Hematopoietic multipotent progenitor cell treated with erythropoietin and hydrocortisone succinate and interleukin-3 and kit ligand, for 15 days (in vitro differentiated cells): ENCODE measurements at regions not wholly inside any gene's neighbourhood (a gene's known extent, or its start where the extent isn't known, plus 50 kb on each side); places are given as distances from the start of the nearest gene placed in this dataset.

Source experiments
- DNase-seq: peaks from one replicate; pipeline ENCODE4 v3.0.0-alpha.2; 2015; ENCODE audit warnings: low spot score

DNA sequence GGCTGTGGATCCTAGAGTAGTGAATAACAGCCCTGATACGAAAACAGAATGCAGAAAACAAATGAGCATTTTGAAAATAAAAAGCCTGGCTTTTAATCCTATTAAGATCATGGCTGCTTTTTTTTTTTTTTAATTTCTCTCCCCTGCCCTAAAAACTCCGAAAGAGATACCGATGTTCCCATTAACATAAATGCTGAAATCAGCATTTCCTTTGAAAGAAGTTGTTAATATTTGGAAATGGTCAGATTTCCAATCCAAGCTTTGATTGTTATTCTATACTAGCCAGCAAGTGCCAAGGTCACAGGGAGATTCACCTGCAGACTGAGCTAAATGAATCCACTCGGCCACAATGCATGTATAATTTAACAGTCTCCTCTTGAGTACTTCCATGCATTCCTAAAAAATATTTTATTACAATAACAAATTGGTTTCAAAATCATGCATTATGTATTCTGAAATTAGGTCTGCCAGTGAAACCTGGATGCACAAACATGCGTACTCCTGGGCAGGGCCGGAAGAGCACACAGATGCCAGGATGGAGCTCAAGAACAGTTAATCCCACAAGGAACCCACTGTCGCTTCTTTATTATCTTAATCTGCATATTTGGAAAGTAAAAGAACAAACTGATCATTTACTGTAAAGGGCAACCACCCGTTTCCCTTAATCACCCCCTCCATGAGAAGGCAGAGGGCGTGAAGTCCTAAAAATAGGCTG is 521.5 kb upstream of the ZFHX3 start:
- DNase-seq: no peak

DNA sequence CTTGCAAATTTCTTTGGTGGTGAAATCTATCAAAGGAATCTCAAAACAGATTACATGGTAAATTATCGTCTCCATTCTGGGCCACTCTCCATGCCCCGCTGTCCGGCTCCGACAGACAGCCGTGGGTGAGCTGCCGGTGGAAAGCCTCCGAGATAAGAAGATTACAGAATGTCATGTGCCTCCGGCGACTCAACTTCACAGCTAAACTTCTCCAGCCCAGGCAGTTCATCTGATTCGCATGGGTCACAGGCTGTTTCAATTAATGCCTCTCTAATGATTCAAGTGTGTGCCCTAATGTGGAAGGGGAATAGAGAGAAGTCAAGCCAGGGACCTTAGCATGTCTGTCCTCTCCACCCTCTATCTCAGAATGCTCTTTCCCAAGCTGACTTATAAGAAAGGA is 520.8 kb upstream of the ZFHX3 start:
- DNase-seq: no peak

DNA sequence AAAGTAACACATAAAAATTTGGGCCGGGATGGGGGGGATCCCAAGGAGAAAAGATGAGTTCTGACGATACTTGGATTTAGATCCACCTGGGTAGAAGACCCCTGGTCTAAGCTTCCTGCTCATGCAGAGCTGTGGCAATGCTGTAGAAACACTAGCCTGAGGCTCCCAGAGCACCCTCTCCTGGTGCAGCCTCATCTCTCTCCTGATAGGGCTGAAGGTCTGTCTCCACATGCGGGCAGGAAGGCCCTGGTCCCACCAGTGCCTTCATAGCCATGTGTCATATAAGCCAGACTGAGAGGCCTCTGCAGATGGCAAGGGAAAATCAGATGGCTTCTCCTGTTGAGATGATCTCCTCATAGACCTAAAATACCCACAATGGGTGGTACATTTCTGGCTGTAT is 518.0 kb upstream of the ZFHX3 start:
- no peak for DNase-seq

DNA sequence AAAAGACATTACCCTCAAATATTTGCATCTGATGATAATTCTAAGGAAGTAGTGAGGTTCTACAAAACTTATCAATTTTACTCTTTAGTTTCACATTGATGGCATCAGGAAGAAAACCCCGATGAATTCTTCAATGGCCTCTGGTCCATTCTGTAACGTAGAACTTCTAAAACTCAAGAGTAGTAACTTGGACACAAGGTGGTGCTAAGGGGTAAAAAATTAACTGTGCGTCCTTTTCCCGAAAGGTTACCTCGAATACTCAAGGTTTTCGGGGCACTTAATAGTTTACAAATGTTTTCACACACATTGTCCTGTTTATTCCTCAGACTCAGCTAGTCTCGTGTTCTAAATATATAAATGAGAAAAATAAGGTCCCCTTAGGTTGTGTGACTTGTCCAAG is 517.3 kb upstream of the ZFHX3 start:
- DNase-seq: no peak

DNA sequence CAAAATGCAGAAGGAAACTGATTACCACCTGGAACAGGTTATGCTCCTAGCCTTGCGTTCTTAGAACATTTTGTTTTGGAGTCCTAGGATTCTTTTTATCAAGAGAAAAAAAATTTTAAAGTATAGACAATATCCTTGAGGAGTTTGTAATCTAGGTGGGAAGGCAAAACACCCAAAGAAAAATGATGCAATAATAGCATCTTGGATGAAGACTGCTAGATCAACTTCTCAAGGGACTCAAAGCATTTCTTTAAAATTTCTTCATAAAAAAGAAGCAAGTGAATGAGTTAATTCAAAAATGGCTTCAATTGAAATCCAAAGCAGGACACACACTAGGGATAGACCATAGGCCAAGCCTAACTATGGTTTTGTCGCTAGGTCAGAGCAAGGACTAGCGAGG is 515.8 kb upstream of the ZFHX3 start:
- no peak for DNase-seq

DNA sequence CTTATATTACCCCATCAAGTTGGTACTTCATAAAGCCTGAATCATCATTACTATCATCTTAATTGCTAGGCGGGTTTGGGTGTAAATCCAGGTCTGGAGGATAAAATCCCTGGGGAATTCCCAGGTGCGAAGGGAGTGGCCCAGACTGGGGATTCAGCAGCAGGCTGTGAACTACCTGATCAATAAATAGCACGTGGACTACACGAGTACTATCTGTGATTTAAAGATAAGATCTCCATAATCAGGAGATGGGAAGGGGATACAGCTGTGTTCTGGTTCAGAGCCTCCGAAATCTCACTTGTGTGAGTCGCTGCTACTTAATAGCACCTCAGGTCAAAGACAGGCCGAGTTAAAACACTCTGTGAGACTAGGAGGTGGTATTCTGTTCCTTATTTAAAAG is 512.6 kb upstream of the ZFHX3 start:
- DNase-seq: no peak

DNA sequence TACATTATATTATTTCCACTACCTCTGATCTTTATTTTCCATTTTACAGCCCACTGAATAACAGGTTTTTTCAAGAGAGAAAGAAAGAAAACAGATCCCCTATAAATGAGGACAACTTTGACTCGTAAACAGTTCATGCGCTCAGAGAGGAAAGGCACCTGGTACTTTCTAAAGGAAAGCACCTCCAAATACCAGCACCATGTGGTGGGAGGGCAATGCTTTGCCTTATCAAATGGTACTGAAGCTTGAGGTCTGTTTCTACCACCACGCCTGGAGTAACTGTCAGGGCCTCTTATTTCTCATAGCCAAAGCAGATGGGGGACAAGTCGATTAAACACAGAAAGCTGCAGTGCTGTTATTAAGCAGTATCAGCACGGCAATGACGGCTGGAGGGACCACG is 510.3 kb upstream of the ZFHX3 start:
- DNase-seq: no peak

DNA sequence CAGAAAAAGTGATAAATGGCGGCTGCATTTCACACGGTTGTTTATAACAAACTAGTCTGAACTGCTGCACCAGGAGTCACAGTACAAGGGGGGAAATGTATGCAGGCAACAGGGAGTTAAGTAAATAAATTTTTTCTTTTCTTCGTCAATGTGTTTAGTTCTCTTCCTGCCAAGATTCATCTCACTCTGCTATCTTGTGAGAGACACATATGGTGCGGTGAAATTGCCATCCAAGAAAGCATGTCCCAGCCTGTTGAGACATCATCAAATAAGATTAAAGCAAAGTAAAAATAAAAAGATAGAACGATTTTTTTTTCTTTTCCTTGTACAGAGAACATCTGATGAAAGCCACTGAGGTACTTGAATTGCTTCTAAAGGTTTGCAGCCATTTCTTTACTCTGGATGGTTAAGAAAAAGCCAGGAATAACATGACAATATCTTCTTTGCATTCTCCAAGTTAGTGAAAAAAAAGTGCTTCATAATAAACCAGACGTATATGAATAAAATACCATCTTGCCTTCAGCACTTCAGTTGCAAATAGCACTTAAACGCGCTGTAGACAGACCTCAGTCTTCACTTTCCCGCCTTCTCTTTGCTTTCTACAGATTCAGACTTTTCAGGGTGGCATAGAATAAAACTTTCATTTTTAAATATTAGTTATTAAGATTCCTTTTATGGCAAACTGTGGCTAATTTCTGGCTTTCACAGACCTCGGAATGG is 506.2 kb upstream of the ZFHX3 start:
- no peak for DNase-seq

DNA sequence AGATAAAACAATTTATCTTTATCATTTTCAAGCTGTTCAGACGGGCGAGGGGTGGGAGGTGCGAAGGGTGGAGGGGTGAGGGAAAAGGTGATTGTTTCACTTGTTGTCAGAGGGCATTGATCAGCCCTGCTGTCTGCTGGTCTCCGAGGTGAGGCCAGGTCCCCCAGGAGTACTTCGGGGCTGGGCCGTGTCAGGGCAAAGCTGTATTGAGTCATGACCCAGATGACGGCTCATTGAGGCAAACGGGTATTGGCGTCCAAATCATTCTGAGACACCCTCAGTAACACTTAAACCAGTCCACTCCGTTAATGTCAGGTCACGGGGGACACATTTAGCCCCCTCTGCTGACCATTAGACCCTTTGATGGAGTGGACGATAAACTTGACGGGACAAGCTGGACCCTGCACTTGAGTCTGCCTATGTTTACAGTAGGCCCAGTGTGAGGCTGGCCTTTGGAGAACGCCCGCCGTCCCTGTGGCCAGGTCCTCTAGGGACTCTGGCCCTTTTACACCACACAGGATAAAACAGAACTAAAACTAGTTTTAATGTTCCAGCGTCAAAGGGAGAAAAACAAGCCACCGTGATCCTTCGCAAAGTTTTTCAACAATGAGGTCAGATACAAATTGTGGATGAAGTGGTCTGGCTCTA is 502.2 kb upstream of the ZFHX3 start:
- no peak for DNase-seq

DNA sequence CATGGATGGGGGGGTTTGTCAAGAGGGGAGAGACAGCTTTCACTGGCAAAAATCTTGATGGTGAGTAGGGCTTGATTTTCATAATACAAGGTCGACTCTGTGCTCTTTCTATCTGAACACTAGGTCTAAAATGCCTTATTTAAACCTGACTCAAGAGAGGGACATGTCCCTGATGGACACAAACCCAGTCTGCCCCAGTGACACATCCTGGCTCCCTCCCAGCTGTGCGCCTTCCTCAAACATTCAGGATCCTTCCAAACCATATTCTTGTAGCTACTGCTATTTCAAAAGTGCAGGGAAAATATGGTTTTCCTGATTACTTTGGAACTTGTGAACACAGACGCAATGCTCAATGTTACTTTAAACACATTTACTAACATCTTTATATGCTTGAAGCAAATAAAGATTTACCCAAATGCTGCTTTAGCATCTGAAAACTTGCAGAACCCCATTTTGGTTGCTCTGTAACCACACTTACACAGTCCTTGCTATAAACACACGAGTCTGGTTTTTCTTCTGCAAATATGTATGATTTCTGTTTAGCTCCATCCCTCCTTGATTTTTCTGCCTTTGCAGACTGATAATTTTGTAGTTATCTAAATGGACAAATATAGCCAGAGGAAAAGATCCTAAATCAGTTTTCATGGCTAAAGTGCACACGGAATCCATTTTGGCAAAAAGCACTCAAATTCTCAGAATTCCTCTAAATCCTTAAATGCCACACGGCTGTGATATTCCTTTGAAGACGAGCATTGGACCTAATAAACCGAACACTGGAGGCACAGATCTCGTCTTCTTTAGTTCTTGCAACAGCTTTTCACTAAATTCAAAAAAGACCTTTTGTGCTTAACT is 499.9 kb upstream of the ZFHX3 start:
- no peak for DNase-seq

DNA sequence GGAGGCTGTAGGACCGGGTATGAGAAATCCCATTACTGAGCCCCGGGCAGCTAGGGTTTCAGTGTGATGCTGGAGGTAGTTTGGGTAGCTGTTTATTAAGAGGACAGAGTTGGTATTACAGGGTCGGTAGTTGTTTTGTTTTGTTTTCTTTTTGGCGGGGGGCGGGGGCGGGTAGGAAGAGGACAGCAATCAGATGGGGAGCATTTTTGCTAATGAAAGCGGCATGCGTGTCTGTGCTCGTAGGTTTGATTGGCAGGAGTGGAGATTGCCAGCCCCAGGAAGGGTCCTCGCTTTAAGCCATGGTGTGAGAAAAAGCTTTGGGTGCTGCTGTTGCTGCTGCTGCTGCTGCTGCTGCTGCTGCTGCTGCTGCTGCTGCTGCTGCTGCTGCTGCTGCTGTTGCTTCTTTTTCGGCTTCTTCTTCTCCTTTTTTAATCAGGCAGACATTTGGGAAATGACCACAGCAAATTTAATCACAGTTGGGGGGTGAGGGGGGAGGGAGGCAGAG is 498.5 kb upstream of the ZFHX3 start:
- no peak for DNase-seq

DNA sequence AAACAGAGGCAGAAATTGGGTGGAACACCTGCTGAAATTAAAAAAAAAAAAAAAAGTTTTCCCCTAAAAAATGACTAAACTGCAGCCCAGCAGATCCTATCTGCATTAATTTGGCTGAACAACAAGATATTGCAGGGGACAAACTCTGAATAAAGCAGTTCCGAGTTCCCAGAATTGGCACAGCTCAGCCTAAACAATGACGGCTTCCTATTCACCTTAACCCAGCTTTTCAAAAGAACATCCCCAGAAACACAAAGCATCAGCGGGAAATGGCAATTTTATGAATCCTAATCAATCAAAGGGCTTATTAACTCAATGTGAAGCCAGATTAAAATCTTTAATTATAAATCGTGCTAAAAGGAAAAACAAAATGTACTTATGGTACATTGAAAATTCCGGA is 497.8 kb upstream of the ZFHX3 start:
- no peak for DNase-seq

DNA sequence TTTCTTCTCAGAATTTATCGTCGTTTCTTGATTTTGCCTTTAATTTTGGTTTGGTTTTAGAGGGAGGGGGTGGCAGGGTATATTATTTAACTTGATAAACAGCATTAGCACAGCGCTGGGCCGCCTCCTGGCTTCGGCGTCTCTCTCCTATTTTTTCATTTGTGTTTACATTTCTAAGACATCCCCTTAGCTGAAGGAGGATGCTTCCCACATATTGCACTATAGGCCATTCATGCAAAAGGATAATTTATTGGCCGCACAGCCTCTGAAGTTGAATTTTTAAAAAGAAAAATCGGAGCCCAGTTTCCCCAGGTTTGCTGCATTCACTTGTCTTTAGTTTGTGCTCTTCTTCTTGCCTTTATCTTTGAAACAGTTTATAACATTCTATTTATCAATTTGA is 497.4 kb upstream of the ZFHX3 start:
- no peak for DNase-seq

DNA sequence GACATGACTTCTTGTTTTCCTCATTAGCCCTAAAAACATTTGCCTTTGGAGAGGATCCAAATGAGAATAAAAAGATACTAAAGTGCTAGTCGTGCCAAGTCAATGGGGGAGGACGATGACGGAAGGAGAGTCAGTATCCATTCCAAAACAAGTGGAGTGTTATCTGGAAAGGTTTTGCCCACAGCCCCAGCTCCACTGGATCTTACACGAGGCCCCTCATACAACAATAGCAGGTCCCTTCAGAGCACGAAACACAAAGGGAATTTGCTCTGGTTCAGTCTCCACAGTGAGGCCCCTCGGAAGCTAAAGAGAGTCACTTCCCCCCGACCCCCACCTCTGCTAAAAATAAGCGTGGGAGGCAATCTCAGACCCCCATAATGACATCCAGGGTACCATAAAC is 496.9 kb upstream of the ZFHX3 start:
- no peak for DNase-seq

DNA sequence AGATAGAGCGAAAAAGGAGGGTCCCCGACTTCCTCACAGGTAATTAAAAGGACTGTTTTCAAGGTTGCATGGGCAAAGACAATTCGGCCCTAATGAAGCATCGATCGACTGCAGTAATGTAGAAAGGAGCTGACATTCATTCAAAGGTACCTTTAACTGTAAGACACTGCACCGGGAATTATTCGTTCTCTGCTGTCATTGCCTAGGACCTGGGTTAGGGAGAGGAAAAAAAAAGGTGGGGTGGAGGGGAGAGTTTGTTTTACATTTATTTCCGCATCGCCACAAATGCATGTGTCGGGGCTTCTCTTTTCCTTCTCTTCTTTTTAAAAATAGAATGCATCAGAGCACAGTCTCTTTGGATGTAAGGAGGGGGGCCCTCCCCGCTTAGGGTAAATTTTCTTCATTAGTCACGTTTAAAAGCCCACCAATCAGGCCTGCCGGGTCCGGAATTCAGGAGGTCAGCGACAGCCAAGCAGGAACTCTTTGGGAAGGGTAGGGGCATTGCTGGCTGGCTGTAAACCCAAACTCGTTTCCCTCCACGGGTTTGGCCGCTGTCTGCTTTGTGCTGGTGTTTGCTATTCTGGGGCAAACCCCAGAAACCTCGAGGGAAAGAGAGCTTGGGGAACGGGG is 496.2 kb upstream of the ZFHX3 start:
- no peak for DNase-seq

DNA sequence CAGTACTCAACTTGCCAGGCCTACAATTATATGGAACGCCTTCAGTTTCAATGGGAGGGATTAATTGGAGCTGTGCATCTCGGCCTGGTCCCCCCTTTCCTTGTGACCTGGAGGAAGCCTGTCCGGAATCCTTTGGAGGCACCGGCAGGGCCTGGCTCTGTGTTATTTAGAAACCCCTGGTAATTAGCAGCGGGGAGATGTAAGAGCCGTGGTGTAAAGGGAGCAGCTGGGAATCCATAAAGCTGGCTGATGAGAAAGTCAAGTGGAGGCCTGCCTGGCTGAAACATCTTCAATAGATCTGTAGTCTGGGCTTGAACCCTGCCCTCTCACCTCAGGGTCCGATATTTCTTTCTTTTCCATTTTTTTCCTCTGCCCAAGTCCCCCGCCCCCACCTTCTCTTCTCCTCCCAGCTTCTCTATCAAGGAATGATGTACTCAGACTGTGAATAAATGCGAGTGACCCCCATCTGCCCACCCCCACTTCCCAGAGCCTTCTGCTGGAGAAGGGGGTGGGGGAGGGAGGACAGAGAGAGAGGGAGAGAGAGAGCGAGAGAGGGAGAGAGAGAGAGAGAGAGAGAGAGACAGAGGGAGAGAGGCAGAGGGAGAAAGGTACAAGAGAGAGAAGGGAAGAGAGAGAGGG is 495.5 kb upstream of the ZFHX3 start:
- no peak for DNase-seq

DNA sequence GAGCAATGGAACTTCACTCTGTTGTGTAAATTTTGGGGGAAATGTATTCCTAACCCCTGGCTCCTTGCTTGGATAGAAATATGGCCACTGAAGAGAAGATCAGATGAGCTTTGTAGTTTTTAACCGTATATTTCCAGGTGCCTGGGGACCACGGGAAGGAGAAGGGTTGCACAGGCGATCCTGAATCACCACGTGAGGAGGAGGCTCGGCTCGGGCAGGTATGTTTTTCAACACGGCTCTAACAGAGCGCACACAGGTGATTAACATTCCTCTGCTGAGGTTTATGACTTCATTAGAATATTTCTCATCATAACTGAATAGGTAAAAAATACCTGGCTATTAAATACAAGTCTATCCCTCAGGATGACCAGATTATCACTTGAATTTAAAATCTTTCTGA is 495.0 kb upstream of the ZFHX3 start:
- DNase-seq: no peak

DNA sequence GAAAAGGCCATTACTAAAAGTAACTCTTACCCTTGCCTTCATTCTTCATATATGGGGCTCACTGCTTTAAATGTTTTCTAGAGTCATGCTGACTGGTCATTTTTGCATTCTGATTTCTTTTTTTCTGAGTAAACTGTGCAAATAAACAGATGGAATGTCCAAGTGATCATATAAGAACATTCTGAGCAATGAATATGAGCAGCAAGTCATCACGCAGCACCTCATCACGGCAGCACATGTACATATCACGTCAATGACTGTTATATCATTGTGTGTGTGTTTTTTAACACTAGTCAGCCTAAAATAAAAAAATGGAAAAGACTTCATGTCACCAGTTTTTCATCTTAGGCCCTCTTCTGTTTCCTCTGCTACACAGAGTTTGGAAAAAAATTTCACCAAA is 490.0 kb upstream of the ZFHX3 start:
- no peak for DNase-seq

DNA sequence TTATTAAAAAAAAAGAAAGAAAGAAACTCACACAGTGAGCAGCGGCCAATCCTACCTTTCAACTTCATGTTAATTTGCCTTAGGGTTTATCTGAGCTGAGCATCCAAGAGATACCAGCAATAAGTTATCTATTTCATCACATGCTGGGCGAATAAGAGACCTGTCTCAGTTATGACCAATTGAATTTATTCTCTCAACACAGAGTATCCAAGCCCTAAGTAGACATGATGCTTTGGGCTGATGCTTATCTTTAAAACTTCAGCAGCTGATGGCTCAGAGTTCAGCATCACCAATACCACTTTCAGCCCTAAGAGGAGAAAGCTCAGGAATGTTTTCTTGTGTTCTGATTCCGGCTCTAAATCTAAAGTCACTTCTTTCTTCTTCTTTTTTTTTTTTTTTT is 489.0 kb upstream of the ZFHX3 start:
- no peak for DNase-seq

DNA sequence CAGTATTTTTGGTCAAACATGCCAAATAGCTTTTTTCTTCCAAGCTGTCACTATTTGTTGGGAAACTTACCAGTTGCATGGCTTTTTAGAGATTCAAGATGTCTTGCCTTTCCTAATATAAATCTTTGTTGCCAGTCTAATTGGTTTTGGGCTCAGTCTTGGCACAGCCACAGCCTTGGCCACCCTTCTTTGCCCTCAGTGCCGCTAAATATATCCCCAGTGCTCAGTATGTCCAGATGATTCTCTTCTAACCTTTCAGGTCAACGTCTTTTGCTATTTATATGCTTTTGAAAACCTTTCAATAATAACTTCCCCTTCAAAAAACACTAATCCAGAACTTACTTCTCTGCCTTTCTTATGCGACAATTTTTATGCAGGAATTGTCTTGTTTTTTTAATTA is 483.1 kb upstream of the ZFHX3 start:
- DNase-seq: no peak

DNA sequence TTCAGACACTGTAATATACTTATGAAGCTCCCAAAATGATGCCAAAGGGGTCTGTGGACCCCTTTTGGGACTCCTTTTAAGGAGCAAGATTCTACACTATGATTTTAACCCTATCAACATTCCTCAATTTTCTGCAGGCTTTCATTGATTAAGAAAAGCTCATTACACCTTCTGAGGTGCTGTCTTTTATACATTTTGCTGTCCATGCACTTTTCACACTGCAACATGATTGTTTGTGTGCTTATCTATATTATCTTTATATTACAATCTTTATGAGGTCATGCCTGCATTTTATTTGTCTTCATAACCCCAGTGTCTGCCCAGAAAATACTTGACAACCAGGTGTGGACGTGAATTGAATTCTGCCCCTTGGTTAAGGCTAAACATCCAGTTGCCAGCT is 482.6 kb upstream of the ZFHX3 start:
- no peak for DNase-seq
